HepG2 (cell line): ENCODE measurements at regions not wholly inside any gene's neighbourhood (a gene's known extent, or its start where the extent isn't known, plus 50 kb on each side); places are given as distances from the start of the nearest gene placed in this dataset.
A peak's percentile ranks its signal among the peaks of the same experiment; 100 is the strongest.

Experiments
- ATAC-seq: fragments of 200-7000 bp; cut with Tn5 transposase; 3 replicates; pipeline ENCODE4 v1.9.1; 2020; ENCODE audit warnings: mild to moderate bottlenecking, moderate library complexity
- BruUV-seq: library from RNA; stranded (reverse); fragments of 400-500 nt; replicated peaks from 2 replicates; lab custom pipeline; 2021; lab: Mats Ljungman, UMichigan
- CTCF ChIA-PET: fragments of 300-600 bp; formaldehyde crosslinking; extraction: SDS; loops from one replicate; lab custom pipeline; 2021; ENCODE audit warnings: low total read pairs, inconsistent platforms, low intra/inter-chr PET ratio; lab: Yijun Ruan, JAX
- POLR2A ChIA-PET: fragments of 350-600 bp; sonication (Branson Sonifier 250); formaldehyde crosslinking; loops from one replicate; lab custom pipeline; 2020; ENCODE audit warnings: antibody characterized with exemption, inconsistent platforms; lab: Yijun Ruan, JAX
- DNase-seq: peaks from one replicate; pipeline ENCODE4 v3.0.0-alpha.2; 2015; ENCODE audit warnings: low spot score
- FAIRE-seq: peaks from 3 replicates; lab custom pipeline; 2011; peaks lifted over from hg19 to GRCh38; lab: Jason Lieb, UNC
- H2AFZ ChIP-seq: one replicate; pipeline ENCODE4 v1.6.1; 2011; ENCODE audit warnings: low read length, inconsistent platforms
- H3K27ac ChIP-seq: fragments of 300-600 bp; 3 replicates; pipeline ENCODE4 v1.8.0; 2011; ENCODE audit warnings: mixed run types, mild to moderate bottlenecking, mixed read lengths, low read length, inconsistent platforms; ENCODE audit not compliant: insufficient read depth; ENCODE audit errors: extremely low read length
- H3K27me3 ChIP-seq, 2 experiments: fragments of 200-600 bp in 1 of 2; 2 replicates in 1 of 2; 3 replicates in 1 of 2; pipeline versions ENCODE4 v1.6.0 to v1.8.0; 2011; ENCODE audit warnings: low read length in 2 of 2, mild to moderate bottlenecking in 2 of 2, moderate library complexity in 2 of 2, inconsistent platforms in 1 of 2; ENCODE audit not compliant: insufficient read depth in 2 of 2, control insufficient read depth in 1 of 2
- H3K36me3 ChIP-seq, 2 experiments: fragments of 200-600 bp in 1 of 2; replicated peaks in 1 of 2; 2 replicates in 1 of 2; 3 replicates in 1 of 2; pipeline versions ENCODE4 v1.5.1 to v1.8.0; 2011; ENCODE audit warnings: low read length in 2 of 2, inconsistent platforms in 1 of 2; ENCODE audit not compliant: insufficient read depth in 2 of 2, control insufficient read depth in 1 of 2
- H3K4me1 ChIP-seq: 2 replicates; pipeline ENCODE4 v1.5.1; 2012; ENCODE audit warnings: low read length, inconsistent platforms; ENCODE audit not compliant: insufficient read depth
- H3K4me2 ChIP-seq: 2 replicates; pipeline ENCODE4 v1.6.0; 2011; ENCODE audit warnings: low read depth, low read length, inconsistent platforms
- H3K4me3 ChIP-seq, 3 experiments: fragments of 200-600 bp in 1 of 3; sonication (generic), shearing (Covaris generic) in 1 of 3; replicated peaks in 1 of 3; 2 replicates each; pipeline ENCODE4 v1.5.1; 2011 to 2016; ENCODE audit warnings: low read length in 3 of 3, inconsistent platforms in 2 of 3, low read depth in 2 of 3, mild to moderate bottlenecking in 2 of 3, control low read depth in 1 of 3, mixed read lengths in 1 of 3; ENCODE audit not compliant: insufficient read depth in 1 of 3
- H3K79me2 ChIP-seq: one replicate; pipeline ENCODE4 v1.6.1; 2011; ENCODE audit warnings: low read length, inconsistent platforms; ENCODE audit not compliant: insufficient read depth
- H3K9ac ChIP-seq: 2 replicates; pipeline ENCODE4 v1.6.0; 2011; ENCODE audit warnings: mild to moderate bottlenecking, low read depth, low read length, inconsistent platforms; ENCODE audit not compliant: insufficient read depth
- H3K9me3 ChIP-seq: 2 replicates; pipeline ENCODE4 v1.5.1; 2012; ENCODE audit warnings: mild to moderate bottlenecking, low read length
- H4K20me1 ChIP-seq: 2 replicates; pipeline ENCODE4 v1.6.0; 2011; ENCODE audit warnings: inconsistent platforms, mild to moderate bottlenecking, low read length, moderate library complexity; ENCODE audit not compliant: insufficient read depth
- DPF2 ChIP-seq: sonication (generic); formaldehyde crosslinking; IDR thresholded peaks from 2 replicates; pipeline ENCODE4 v1.4.0; 2020; ENCODE audit warnings: mild to moderate bottlenecking, low read depth, missing genetic modification reagents, borderline replicate concordance
- MAFF ChIP-seq: IDR thresholded peaks from 2 replicates; pipeline ENCODE4 v1.6.1; 2011; ENCODE audit warnings: low read depth, low read length, improper control_type of control experiment
- TCF12 ChIP-seq, 2 experiments: fragments of 450-650 bp in 1 of 2; sonication (generic) in 1 of 2; formaldehyde crosslinking in 1 of 2; IDR thresholded peaks; 2 replicates each; pipeline versions ENCODE4 v1.6.1 to v1.8.0; 2017 to 2022; ENCODE audit warnings: antibody characterized with exemption in 1 of 2, mild to moderate bottlenecking in 1 of 2, missing genetic modification reagents in 1 of 2, moderate library complexity in 1 of 2
- TSC22D2 ChIP-seq: sonication (generic); formaldehyde crosslinking; IDR thresholded peaks from 2 replicates; pipeline ENCODE4 v1.5.1; 2020; ENCODE audit warnings: missing genetic modification reagents, mild to moderate bottlenecking, borderline replicate concordance
- ZKSCAN8 ChIP-seq: IDR thresholded peaks from 2 replicates; pipeline ENCODE4 v1.6.1; 2016; ENCODE audit warnings: borderline replicate concordance, missing genetic modification reagents, missing compliant biosample characterization
- ZNF432 ChIP-seq: sonication (generic); formaldehyde crosslinking; IDR thresholded peaks from 2 replicates; pipeline ENCODE4 v1.5.0; 2020; ENCODE audit warnings: missing genetic modification reagents, mild to moderate bottlenecking, borderline replicate concordance
- ZNF564 ChIP-seq: sonication (generic); formaldehyde crosslinking; IDR thresholded peaks from 2 replicates; pipeline ENCODE4 v1.8.1; 2023; ENCODE audit warnings: mild to moderate bottlenecking, missing genetic modification reagents
- WGBS: methylation state at CpG from one replicate; pipeline ENCODE4 v1.1.6; 2017; ENCODE audit warnings: low lambda C conversion rate; 5-methylcytosine and 5-hydroxymethylcytosine counted together
- in situ Hi-C: cut with HindIII; loops from 2 replicates; pipeline ENCODE4 v1.10.0; 2017; ENCODE audit warnings: low pct_unique_long_range_greater_than_20kb; ENCODE audit not compliant: extremely low pct_ligation_motif_present
- intact Hi-C: fragments of 100-400 bp; cut with micrococcal nuclease; formaldehyde crosslinking; loops from one replicate; pipeline ENCODE4 v1.10.0; 2022; ENCODE audit not compliant: unreplicated experiment
- TF ChIP-seq, protein P1 (sequence below): sonication (generic); formaldehyde crosslinking; IDR thresholded peaks from 2 replicates; pipeline ENCODE4 v1.5.0; 2020; ENCODE audit warnings: mild to moderate bottlenecking, missing genetic modification reagents, borderline replicate concordance
- TF ChIP-seq, protein P2 (sequence below): sonication (generic); formaldehyde crosslinking; conservative IDR thresholded peaks from 2 replicates; pipeline ENCODE4 v1.4.0; 2020; ENCODE audit warnings: missing genetic modification reagents
- TF ChIP-seq, protein P3 (sequence below): sonication (generic); formaldehyde crosslinking; IDR thresholded peaks from 2 replicates; pipeline ENCODE4 v1.5.1; 2020; ENCODE audit warnings: missing genetic modification reagents, mild to moderate bottlenecking, borderline replicate concordance

DNA sequence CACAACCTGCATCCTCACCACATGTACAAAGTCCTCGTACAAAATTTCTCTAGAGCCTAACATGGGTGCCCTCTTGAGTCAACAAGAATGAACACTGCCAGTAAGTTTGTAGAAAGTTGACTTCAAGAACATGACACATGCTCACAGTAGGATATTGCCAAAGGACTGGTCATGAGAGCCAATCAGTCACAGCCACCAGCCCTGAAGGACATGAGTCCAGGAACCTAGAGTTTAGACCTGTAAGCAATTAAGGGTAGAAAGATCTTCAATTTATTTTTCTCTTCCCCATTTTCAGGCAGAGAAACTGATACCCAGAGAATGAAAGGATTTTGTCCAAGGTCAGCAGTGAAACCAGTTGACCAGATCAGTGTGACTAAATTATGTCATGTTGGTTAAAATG lies 96.1 kb downstream of the MAFB start:
- Histone ChIP-seq H3K79me2 (no peaks in the 10 kb centered on the region), H3K4me1 (no peaks in the 10 kb centered on the region), H4K20me1 (no peaks in the 10 kb centered on the region), H3K4me3 (no peak overlapping the region), H3K27me3 (no peaks in the 10 kb centered on the region), H3K4me2 (no peak overlapping the region), H3K9me3 (no peaks in the 10 kb centered on the region), H3K36me3 (no peaks in the 10 kb centered on the region), H2AFZ (no peak overlapping the region), H3K27ac (no peak overlapping the region), H3K9ac (no peak overlapping the region)
- FAIRE-seq (no peak), ATAC-seq (no peak), DNase-seq (no peak)
- TF ChIP-seq TCF12 (IDR thresholded peaks at IDR 0.05) (no peak), TCF12 (CRISPR knock-in tag; IDR thresholded peaks at IDR 0.05) (no peak), MAFF (0 out of 2 replicates have a peak, but pooled peaks have one; percentile 1), ZNF564 (CRISPR knock-in tag) (no peak)
- POLR2A ChIA-PET: no interaction called here
- in situ Hi-C loops (no loop called here), intact Hi-C loops (no loop called here)
- WGBS: 0% methylated on average over 1 of the region's 1 CpG
- CTCF ChIA-PET: no interaction called here
- BruUV-seq: no TSS peak

DNA sequence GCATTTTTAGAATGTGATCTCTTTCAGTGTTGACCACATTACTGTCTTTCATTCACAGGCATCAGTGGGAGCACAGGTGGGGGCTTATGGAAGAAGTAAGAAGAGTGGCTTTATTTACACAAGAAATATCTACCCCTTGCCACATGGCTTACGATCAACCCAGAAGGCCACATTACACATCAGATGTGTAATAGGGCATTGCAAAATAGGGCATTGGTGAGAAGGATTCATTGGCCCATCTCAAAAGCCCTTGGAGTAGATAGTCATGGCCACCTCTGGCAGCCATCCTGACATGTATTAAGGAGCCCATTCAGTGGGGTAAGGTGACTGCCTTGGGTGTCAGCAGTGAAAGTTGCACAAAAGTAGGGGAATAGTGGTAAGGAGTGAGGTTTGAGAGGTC lies 97.5 kb downstream of the MAFB start:
- H3K79me2 ChIP-seq: no peaks in the 10 kb centered on the region
- intact Hi-C loops: no loop called here
- ChIA-PET POLR2A (no interaction called here), CTCF (no interaction called here)
- no peak overlapping the region for H2AFZ ChIP-seq
- ATAC-seq: no peak
- DNase-seq: no peak
- no peak overlapping the region for H3K27ac ChIP-seq
- no peak overlapping the region for H3K4me2 ChIP-seq
- no TSS peak for BruUV-seq
- no peaks in the 10 kb centered on the region for H3K9me3 ChIP-seq
- no peaks in the 10 kb centered on the region for H3K36me3 ChIP-seq
- no peaks in the 10 kb centered on the region for H4K20me1 ChIP-seq
- no peak overlapping the region for H3K4me3 ChIP-seq
- no peaks in the 10 kb centered on the region for H3K4me1 ChIP-seq
- 13% methylated on average over 1 of the region's 1 CpG for WGBS
- in situ Hi-C loops: no loop called here
- H3K9ac ChIP-seq: no peak overlapping the region
- no peak for FAIRE-seq
- H3K27me3 ChIP-seq: no peaks in the 10 kb centered on the region
- TF ChIP-seq DPF2 (CRISPR knock-in tag) (no peak), TSC22D2 (CRISPR knock-in tag) (no peak), ZNF432 (CRISPR knock-in tag) (no peak), ZKSCAN8 (CRISPR knock-in tag) (no peak)
- TF ChIP-seq, protein P1, sequence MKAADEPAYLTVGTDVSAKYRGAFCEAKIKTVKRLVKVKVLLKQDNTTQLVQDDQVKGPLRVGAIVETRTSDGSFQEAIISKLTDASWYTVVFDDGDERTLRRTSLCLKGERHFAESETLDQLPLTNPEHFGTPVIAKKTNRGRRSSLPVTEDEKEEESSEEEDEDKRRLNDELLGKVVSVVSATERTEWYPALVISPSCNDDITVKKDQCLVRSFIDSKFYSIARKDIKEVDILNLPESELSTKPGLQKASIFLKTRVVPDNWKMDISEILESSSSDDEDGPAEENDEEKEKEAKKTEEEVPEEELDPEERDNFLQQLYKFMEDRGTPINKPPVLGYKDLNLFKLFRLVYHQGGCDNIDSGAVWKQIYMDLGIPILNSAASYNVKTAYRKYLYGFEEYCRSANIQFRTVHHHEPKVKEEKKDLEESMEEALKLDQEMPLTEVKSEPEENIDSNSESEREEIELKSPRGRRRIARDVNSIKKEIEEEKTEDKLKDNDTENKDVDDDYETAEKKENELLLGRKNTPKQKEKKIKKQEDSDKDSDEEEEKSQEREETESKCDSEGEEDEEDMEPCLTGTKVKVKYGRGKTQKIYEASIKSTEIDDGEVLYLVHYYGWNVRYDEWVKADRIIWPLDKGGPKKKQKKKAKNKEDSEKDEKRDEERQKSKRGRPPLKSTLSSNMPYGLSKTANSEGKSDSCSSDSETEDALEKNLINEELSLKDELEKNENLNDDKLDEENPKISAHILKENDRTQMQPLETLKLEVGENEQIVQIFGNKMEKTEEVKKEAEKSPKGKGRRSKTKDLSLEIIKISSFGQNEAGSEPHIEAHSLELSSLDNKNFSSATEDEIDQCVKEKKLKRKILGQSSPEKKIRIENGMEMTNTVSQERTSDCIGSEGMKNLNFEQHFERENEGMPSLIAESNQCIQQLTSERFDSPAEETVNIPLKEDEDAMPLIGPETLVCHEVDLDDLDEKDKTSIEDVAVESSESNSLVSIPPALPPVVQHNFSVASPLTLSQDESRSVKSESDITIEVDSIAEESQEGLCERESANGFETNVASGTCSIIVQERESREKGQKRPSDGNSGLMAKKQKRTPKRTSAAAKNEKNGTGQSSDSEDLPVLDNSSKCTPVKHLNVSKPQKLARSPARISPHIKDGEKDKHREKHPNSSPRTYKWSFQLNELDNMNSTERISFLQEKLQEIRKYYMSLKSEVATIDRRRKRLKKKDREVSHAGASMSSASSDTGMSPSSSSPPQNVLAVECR: no peak
- TF ChIP-seq, protein P2, sequence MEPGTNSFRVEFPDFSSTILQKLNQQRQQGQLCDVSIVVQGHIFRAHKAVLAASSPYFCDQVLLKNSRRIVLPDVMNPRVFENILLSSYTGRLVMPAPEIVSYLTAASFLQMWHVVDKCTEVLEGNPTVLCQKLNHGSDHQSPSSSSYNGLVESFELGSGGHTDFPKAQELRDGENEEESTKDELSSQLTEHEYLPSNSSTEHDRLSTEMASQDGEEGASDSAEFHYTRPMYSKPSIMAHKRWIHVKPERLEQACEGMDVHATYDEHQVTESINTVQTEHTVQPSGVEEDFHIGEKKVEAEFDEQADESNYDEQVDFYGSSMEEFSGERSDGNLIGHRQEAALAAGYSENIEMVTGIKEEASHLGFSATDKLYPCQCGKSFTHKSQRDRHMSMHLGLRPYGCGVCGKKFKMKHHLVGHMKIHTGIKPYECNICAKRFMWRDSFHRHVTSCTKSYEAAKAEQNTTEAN (CRISPR knock-in tag): no peak
- TF ChIP-seq, protein P3, sequence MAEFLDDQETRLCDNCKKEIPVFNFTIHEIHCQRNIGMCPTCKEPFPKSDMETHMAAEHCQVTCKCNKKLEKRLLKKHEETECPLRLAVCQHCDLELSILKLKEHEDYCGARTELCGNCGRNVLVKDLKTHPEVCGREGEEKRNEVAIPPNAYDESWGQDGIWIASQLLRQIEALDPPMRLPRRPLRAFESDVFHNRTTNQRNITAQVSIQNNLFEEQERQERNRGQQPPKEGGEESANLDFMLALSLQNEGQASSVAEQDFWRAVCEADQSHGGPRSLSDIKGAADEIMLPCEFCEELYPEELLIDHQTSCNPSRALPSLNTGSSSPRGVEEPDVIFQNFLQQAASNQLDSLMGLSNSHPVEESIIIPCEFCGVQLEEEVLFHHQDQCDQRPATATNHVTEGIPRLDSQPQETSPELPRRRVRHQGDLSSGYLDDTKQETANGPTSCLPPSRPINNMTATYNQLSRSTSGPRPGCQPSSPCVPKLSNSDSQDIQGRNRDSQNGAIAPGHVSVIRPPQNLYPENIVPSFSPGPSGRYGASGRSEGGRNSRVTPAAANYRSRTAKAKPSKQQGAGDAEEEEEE: no peak
